A549 (cell line): ENCODE measurements at regions not wholly inside any gene's neighbourhood (a gene's known extent, or its start where the extent isn't known, plus 50 kb on each side); places are given as distances from the start of the nearest gene placed in this dataset.

Experiments
- ATAC-seq, 2 experiments: fragments of 200-7000 bp in 1 of 2; fragments of >200 bp in 1 of 2; cut with Nextera tagmentation in 1 of 2; cut with Tn5 transposase in 1 of 2; 3 replicates each; pipeline versions ENCODE4 v1.8.0 to v1.9.1; 2018 to 2020; ENCODE audit warnings: mild to moderate bottlenecking in 1 of 2, moderate library complexity in 1 of 2
- CTCF ChIA-PET: fragments of 300-600 bp; sonication (Branson Sonifier 250); formaldehyde crosslinking; extraction: SDS; loops from one replicate; lab custom pipeline; 2021; ENCODE audit warnings: antibody characterized with exemption, inconsistent platforms; lab: Yijun Ruan, JAX
- POLR2A ChIA-PET: fragments of 350-600 bp; formaldehyde crosslinking; extraction: SDS; loops from one replicate; lab custom pipeline; 2021; ENCODE audit warnings: antibody characterized with exemption, inconsistent platforms; lab: Yijun Ruan, JAX
- DNase-seq, 2 experiments: peaks; one replicate each; pipeline versions ENCODE4 v3.0.0 to v3.0.0-alpha.2; 2011 to 2016; ENCODE audit warnings: low read depth in 1 of 2, low spot score in 1 of 2
- FAIRE-seq: peaks from 2 replicates; lab custom pipeline; 2011; peaks lifted over from hg19 to GRCh38; lab: Jason Lieb, UNC
- H3K27ac ChIP-seq, 2 experiments: fragments of >200 bp; sonication (Bioruptor Twin); formaldehyde crosslinking; 3 replicates each; pipeline ENCODE4 v1.5.1; 2016 to 2017
- H3K4me1 ChIP-seq: fragments of >200 bp; sonication (Bioruptor Twin); formaldehyde crosslinking; 3 replicates; pipeline ENCODE4 v1.6.1; 2016
- H3K4me2 ChIP-seq: fragments of >200 bp; sonication (Bioruptor Twin); formaldehyde crosslinking; 3 replicates; pipeline ENCODE4 v1.6.1; 2016
- H3K4me3 ChIP-seq: fragments of >200 bp; sonication (Bioruptor Twin); formaldehyde crosslinking; 3 replicates; pipeline ENCODE4 v1.5.1; 2016
- H3K9me3 ChIP-seq: fragments of >200 bp; sonication (Bioruptor Twin); formaldehyde crosslinking; 3 replicates; pipeline ENCODE4 v1.6.1; 2016
- CBX2 ChIP-seq: fragments of 200-600 bp; sonication (generic); IDR thresholded peaks from 2 replicates; pipeline ENCODE4 v1.6.1; 2016; ENCODE audit warnings: low read depth, mild to moderate bottlenecking, borderline replicate concordance
- CHD2 ChIP-seq: fragments of 150-350 bp; IDR thresholded peaks from 2 replicates; pipeline ENCODE4 v1.6.1; 2014; ENCODE audit warnings: low read length; ENCODE audit not compliant: partially characterized antibody
- CHD4 ChIP-seq: fragments of 200-600 bp; sonication (generic); IDR thresholded peaks from 2 replicates; pipeline ENCODE4 v1.6.1; 2016; ENCODE audit warnings: antibody characterized with exemption, mild to moderate bottlenecking, borderline replicate concordance
- EHF ChIP-seq: fragments of 250-450 bp; sonication (Bioruptor Pico); IDR thresholded peaks from 2 replicates; pipeline ENCODE4 v1.5.0; 2020; ENCODE audit warnings: mild to moderate bottlenecking
- EP300 ChIP-seq, 2 experiments: fragments of >200 bp; sonication (Bioruptor Twin); formaldehyde crosslinking; IDR thresholded peaks; 2 replicates in 1 of 2; 3 replicates in 1 of 2; pipeline ENCODE4 v1.6.1; 2016 to 2017
- FOSB ChIP-seq: fragments of 250-450 bp; sonication (Bioruptor Pico); IDR thresholded peaks from 2 replicates; pipeline ENCODE4 v1.5.0; 2020; ENCODE audit warnings: mild to moderate bottlenecking, moderate library complexity
- HDAC2 ChIP-seq: fragments of 200-600 bp; sonication (generic); IDR thresholded peaks from 2 replicates; pipeline ENCODE4 v1.6.1; 2016
- HOXA7 ChIP-seq: fragments of 250-450 bp; sonication (Bioruptor Pico); IDR thresholded peaks from 2 replicates; pipeline ENCODE4 v1.5.0; 2020; ENCODE audit warnings: mild to moderate bottlenecking, moderate library complexity
- HOXB13 ChIP-seq: fragments of 250-450 bp; sonication (Bioruptor Pico); IDR thresholded peaks from 2 replicates; pipeline ENCODE4 v1.5.0; 2020; ENCODE audit warnings: low read depth, mild to moderate bottlenecking, moderate library complexity
- HOXB5 ChIP-seq: fragments of 250-450 bp; sonication (Bioruptor Pico); IDR thresholded peaks from 2 replicates; pipeline ENCODE4 v1.5.0; 2020; ENCODE audit warnings: mild to moderate bottlenecking, moderate library complexity
- JUN ChIP-seq, 2 experiments: fragments of >200 bp; sonication (Bioruptor Twin); formaldehyde crosslinking; IDR thresholded peaks; 2 replicates in 1 of 2; 3 replicates in 1 of 2; pipeline ENCODE4 v1.6.1; 2016 to 2017
- KDM1A ChIP-seq: fragments of 200-600 bp; sonication (generic); IDR thresholded peaks from 2 replicates; pipeline ENCODE4 v1.6.1; 2016; ENCODE audit warnings: low read depth, mild to moderate bottlenecking
- KDM5A ChIP-seq: fragments of 200-600 bp; sonication (generic); IDR thresholded peaks from 2 replicates; pipeline ENCODE4 v1.6.1; 2016; ENCODE audit warnings: antibody characterized with exemption, mild to moderate bottlenecking
- MAFK ChIP-seq: fragments of 450-650 bp; IDR thresholded peaks from 2 replicates; pipeline ENCODE4 v1.6.1; 2014; ENCODE audit not compliant: partially characterized antibody
- NFE2L2 ChIP-seq: fragments of 150-350 bp; conservative IDR thresholded peaks from 2 replicates; pipeline ENCODE4 v1.6.1; 2014; ENCODE audit warnings: low read length
- RAD21 ChIP-seq, 2 experiments: fragments of >200 bp in 1 of 2; sonication (Bioruptor Twin) in 1 of 2; formaldehyde crosslinking in 1 of 2; IDR thresholded peaks in 1 of 2; conservative IDR thresholded peaks in 1 of 2; 2 replicates in 1 of 2; 3 replicates in 1 of 2; pipeline ENCODE4 v1.6.1; 2012 to 2018; ENCODE audit warnings: inconsistent platforms in 1 of 2
- RFX5 ChIP-seq: fragments of 450-650 bp; IDR thresholded peaks from 2 replicates; pipeline ENCODE4 v1.7.1; 2014; ENCODE audit warnings: antibody characterized with exemption, mild to moderate bottlenecking, moderate library complexity
- RNF2 ChIP-seq: fragments of 200-600 bp; sonication (generic); IDR thresholded peaks from 2 replicates; pipeline ENCODE4 v1.6.1; 2016; ENCODE audit warnings: low read depth, mild to moderate bottlenecking, antibody characterized with exemption, moderate library complexity, borderline replicate concordance
- ZC3H11A ChIP-seq: fragments of 450-650 bp; IDR thresholded peaks from 2 replicates; pipeline ENCODE4 v1.6.1; 2014; ENCODE audit warnings: antibody characterized with exemption, mild to moderate bottlenecking
- ZSCAN20 ChIP-seq: fragments of 250-450 bp; sonication (Bioruptor Pico); IDR thresholded peaks from 2 replicates; pipeline ENCODE4 v1.8.0; 2022; ENCODE audit warnings: mild to moderate bottlenecking, moderate library complexity
- WGBS: methylation state at CpG from one replicate; pipeline ENCODE4 v1.1.6; 2017; ENCODE audit errors: missing lambda C conversion rate; 5-methylcytosine and 5-hydroxymethylcytosine counted together
- TF ChIP-seq, protein P1 (sequence below): IDR thresholded peaks from 2 replicates; pipeline ENCODE4 v1.6.1; 2012
- TF ChIP-seq, protein P2 (sequence below): fragments of 250-450 bp; sonication (Bioruptor Pico); IDR thresholded peaks from 2 replicates; pipeline ENCODE4 v1.5.0; 2021; ENCODE audit warnings: mild to moderate bottlenecking, moderate library complexity, borderline replicate concordance
- TF ChIP-seq, protein P3 (sequence below): fragments of 450-650 bp; IDR thresholded peaks from 2 replicates; pipeline ENCODE4 v1.6.1; 2014; ENCODE audit warnings: antibody characterized with exemption
- TF ChIP-seq, protein P4 (sequence below): fragments of 150-350 bp; IDR thresholded peaks from 2 replicates; pipeline ENCODE4 v1.6.1; 2014; ENCODE audit warnings: low read depth, mild to moderate bottlenecking, low read length
- TF ChIP-seq, protein P5 (sequence below): IDR thresholded peaks from 2 replicates; pipeline ENCODE4 v1.6.1; 2012

DNA sequence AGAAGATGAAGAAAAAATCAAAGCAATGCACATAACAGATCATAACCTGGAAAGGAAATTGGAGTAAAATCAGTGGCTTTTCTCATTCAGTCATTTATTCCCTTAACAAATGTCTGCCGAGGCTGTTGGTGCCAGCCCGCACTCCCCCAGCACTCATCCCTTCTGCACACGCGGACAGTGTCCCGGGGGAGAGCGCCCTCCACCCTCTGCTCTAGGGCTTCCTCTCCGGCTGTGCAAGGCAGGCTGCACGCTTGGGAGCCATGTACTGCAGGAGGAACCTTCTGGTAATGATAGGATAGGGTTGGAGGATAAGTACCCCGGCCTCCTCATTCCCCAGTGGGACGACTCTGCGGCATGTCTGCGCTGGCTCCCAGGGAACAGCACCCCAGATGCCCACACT is 134.5 kb downstream of the PAX1 start:
- ChIA-PET CTCF (interaction anchor here (1.0 kb wide), 1 partner anchor 14 kb away, joined by 3 read pairs; no protein-coding TSS in a partner anchor), POLR2A (no interaction called here)
- 23% methylated on average over 12 of the region's 12 CpGs for WGBS
- no peak overlapping the region for H3K4me3 ChIP-seq
- no peak overlapping the region for H3K27ac ChIP-seq
- no peak for FAIRE-seq
- H3K4me2 ChIP-seq: no peak overlapping the region
- H3K9me3 ChIP-seq: no peaks in the 10 kb centered on the region
- TF ChIP-seq HOXA7 (CRISPR knock-in tag) (no peak), MAFK (no peak), CBX2 (no peak), CHD4 (no peak), JUN (IDR thresholded peaks at IDR 0.05) (no peak), KDM1A (no peak), FOSB (CRISPR knock-in tag) (no peak), ZC3H11A (no peak), RAD21 (conservative IDR thresholded peaks at IDR 0.05 in 1 of 2, IDR thresholded peaks at IDR 0.05 in 1 of 2) (no peak), HOXB13 (CRISPR knock-in tag) (no peak), KDM5A (no peak), EHF (CRISPR knock-in tag) (no peak), EP300 (IDR thresholded peaks at IDR 0.05) (no peak)
- TF ChIP-seq, protein P1, sequence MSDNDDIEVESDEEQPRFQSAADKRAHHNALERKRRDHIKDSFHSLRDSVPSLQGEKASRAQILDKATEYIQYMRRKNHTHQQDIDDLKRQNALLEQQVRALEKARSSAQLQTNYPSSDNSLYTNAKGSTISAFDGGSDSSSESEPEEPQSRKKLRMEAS: no peak
- TF ChIP-seq, protein P2, sequence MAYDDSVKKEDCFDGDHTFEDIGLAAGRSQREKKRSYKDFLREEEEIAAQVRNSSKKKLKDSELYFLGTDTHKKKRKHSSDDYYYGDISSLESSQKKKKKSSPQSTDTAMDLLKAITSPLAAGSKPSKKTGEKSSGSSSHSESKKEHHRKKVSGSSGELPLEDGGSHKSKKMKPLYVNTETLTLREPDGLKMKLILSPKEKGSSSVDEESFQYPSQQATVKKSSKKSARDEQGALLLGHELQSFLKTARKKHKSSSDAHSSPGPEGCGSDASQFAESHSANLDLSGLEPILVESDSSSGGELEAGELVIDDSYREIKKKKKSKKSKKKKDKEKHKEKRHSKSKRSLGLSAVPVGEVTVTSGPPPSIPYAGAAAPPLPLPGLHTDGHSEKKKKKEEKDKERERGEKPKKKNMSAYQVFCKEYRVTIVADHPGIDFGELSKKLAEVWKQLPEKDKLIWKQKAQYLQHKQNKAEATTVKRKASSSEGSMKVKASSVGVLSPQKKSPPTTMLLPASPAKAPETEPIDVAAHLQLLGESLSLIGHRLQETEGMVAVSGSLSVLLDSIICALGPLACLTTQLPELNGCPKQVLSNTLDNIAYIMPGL (CRISPR knock-in tag): no peak
- TF ChIP-seq, all 56 proteins: peak for 0
- H3K4me1 ChIP-seq: no peaks in the 10 kb centered on the region
- ATAC-seq (no peak), DNase-seq (no peak)

DNA sequence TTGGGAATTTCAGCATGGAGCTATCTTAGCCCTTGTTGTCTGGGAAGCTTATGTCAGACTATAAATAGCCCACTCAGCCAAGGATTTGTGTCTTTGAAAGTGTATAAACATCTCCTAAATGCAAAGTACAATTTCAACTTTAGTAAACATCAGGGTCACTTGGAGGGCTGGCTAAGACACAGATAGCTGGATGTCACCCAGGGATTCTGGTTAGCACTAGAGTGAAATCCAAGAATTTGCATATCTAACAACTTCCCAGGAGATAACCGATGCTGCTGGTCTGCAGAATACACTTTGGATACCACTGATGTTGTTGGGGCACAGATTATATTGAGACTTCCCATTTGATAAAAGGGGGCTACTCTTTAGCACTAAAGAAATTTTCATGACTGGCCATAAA is 130.9 kb downstream of the PAX1 start:
- TF ChIP-seq, protein P3, sequence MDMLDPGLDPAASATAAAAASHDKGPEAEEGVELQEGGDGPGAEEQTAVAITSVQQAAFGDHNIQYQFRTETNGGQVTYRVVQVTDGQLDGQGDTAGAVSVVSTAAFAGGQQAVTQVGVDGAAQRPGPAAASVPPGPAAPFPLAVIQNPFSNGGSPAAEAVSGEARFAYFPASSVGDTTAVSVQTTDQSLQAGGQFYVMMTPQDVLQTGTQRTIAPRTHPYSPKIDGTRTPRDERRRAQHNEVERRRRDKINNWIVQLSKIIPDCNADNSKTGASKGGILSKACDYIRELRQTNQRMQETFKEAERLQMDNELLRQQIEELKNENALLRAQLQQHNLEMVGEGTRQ: no peak
- TF ChIP-seq, protein P4, sequence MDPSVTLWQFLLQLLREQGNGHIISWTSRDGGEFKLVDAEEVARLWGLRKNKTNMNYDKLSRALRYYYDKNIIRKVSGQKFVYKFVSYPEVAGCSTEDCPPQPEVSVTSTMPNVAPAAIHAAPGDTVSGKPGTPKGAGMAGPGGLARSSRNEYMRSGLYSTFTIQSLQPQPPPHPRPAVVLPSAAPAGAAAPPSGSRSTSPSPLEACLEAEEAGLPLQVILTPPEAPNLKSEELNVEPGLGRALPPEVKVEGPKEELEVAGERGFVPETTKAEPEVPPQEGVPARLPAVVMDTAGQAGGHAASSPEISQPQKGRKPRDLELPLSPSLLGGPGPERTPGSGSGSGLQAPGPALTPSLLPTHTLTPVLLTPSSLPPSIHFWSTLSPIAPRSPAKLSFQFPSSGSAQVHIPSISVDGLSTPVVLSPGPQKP: no peak
- no peak for FAIRE-seq
- CTCF ChIA-PET: no interaction called here
- no peak for DNase-seq
- H3K4me1 ChIP-seq: no peaks in the 10 kb centered on the region
- ATAC-seq: no peak
- H3K9me3 ChIP-seq: no peaks in the 10 kb centered on the region
- no peak overlapping the region for H3K4me3 ChIP-seq
- POLR2A ChIA-PET: no interaction called here
- H3K4me2 ChIP-seq: no peak overlapping the region
- H3K27ac ChIP-seq: no peak overlapping the region
- 8% methylated on average over 1 of the region's 1 CpG for WGBS

DNA sequence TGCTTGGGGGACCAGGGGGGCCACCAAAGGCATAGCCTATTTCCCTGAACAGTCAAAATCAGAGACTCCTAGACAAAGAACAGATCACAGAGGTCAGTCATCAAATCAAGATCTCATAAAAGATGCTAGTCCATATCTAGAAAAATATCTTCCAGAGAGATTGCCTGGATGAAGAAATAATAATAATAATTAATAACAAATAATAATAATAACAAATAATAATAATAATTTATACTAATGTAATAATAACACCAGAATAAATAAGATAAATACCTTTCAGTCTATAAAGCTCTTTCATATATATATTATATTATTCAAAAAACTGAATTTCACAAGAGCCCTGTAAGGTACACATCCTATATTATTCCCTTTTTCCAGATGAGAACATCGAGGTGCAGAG is 129.6 kb downstream of the PAX1 start:
- TF ChIP-seq RNF2 (no peak), HDAC2 (no peak), ZC3H11A (no peak), ZSCAN20 (CRISPR knock-in tag) (no peak), HOXB5 (no peak), EHF (CRISPR knock-in tag) (no peak), HOXA7 (CRISPR knock-in tag) (no peak), NFE2L2 (no peak), HOXB13 (CRISPR knock-in tag) (no peak), RFX5 (no peak), CHD2 (no peak), RAD21 (conservative IDR thresholded peaks at IDR 0.05 in 1 of 2, IDR thresholded peaks at IDR 0.05 in 1 of 2) (no peak)
- TF ChIP-seq, protein P5, sequence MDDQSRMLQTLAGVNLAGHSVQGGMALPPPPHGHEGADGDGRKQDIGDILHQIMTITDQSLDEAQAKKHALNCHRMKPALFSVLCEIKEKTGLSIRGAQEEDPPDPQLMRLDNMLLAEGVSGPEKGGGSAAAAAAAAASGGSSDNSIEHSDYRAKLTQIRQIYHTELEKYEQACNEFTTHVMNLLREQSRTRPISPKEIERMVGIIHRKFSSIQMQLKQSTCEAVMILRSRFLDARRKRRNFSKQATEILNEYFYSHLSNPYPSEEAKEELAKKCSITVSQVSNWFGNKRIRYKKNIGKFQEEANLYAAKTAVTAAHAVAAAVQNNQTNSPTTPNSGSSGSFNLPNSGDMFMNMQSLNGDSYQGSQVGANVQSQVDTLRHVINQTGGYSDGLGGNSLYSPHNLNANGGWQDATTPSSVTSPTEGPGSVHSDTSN: no peak
- ATAC-seq (no peak), FAIRE-seq (no peak), DNase-seq (no peak)
- CTCF ChIA-PET: no interaction called here
- no peak overlapping the region for H3K4me3 ChIP-seq
- H3K4me2 ChIP-seq: no peak overlapping the region
- no peaks in the 10 kb centered on the region for H3K4me1 ChIP-seq
- 0% methylated on average over 1 of the region's 1 CpG for WGBS
- POLR2A ChIA-PET: no interaction called here
- no peak overlapping the region for H3K27ac ChIP-seq
- no peaks in the 10 kb centered on the region for H3K9me3 ChIP-seq
